ENCODE measurements at regions not wholly inside any gene's neighbourhood (a gene's known extent, or its start where the extent isn't known, plus 50 kb on each side); places are given as distances from the start of the nearest gene placed in this dataset.

DNA sequence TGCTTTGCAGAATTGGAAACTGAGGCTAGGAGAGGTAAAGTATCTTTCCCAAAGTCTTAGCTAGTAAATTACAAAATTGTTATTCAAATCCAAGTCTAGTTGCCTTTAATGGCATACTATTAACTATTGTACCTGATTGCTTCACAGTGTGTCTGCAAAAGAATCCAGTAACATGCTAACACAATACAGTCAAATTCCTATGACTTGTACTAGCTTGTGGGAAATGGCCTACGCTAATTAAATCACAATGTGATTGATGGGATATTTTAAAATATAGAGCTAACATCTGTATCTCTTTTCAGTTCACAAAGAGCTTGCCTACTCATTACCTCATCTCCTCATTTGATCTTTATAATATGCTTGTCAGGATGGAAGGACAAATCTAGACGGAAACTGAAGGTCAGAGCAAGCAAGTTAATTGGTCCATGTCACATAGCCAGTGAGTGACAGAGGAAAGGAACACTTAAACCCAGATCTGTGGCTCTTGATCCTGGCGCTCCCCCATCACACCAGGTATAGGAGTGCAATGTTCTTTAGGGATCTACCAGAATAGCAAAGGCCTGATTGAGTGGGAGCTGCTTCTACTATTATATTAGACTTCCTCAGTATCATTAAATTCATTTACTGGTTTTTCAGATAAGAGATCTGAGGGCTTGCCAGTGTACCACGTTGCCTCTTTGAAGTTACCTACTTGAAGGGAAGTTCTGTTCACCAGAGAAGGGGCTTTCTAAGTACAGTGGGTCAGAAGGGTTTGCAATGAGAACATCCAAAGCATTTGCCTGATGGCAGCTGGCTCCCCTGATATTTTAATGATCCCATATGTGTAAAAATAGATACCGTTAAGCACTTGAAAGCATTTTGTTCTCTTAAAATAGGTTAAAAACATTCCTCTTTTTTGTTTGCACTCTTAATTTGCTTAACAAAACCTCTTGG, 213.6 kb upstream of the SESN3 start:
- Mint-ChIP-seq H3K36me3 (no peaks in the 10 kb centered on the region), H3K4me3 (no peak overlapping the region), H3K27ac (no peak overlapping the region), H3K27me3 (no peaks in the 10 kb centered on the region), H3K4me1 (peaks cover 7% of the 10 kb centered on the region), H3K9me3 (no peaks in the 10 kb centered on the region)
- ATAC-seq (ENCODE audit: low read depth) = no peak
- POLR2A ChIA-PET = interaction anchor here (1.0 kb wide), 1 partner anchor 12 kb away, joined by 3 read pairs; no protein-coding TSS in a partner anchor
- DNase-seq = no peak

DNA sequence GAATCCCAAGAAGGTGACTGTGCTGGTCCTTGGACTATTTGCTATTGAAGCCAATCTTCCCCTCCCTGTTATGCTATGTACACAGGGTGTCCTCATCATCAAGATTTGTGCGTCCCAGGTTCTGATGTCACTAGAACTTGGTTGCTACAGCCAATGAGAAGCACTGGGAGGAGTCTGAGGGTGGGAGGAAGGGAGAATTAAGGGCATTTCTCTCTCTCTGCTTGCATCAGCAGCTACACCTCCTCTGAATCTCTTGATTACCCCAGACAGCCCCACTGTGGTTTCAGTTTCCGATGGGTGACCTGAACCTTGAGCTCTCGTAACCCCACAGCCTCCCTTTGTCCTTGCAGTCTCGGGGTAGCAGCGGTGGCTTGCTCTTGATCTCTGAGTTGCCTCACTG, 212.4 kb upstream of the SESN3 start:
- POLR2A ChIA-PET = no interaction called here
- ATAC-seq (ENCODE audit: low read depth) = peak; percentile 75
- H3K4me3 Mint-ChIP-seq = no peak overlapping the region
- H3K36me3 Mint-ChIP-seq = no peaks in the 10 kb centered on the region
- peaks cover 7% of the 10 kb centered on the region for H3K4me1 Mint-ChIP-seq
- no peaks in the 10 kb centered on the region for H3K27me3 Mint-ChIP-seq
- H3K9me3 Mint-ChIP-seq = no peaks in the 10 kb centered on the region
- H3K27ac Mint-ChIP-seq = no peak overlapping the region
- DNase-seq = no peak

DNA sequence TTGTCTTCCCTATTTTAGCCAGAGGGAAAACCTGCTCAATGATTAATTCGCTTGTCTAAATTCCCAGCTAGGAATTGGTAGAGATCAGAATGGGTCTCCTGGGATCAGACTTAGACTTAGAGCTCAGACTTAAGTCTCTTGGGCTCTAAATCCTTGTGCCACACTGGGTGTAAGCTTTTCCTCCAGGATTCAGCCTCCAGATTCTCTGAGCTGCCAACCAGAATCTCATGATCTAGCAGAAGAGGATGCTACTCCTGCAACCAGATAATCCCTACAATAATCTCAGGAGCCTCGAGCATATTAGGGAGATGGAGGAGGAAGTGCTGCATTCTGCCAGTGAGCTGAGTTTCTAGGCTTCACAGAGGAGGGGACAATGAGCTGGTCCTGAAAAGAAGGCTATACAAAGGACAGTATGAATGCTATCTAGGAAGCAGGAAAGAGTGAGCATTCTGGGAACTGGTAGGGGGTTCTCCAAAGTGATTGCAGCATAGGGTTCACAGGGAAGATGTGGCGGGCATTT, 211.6 kb upstream of the SESN3 start:
- no peak overlapping the region for H3K4me3 Mint-ChIP-seq
- no peak overlapping the region for H3K27ac Mint-ChIP-seq
- DNase-seq (no peak), ATAC-seq (ENCODE audit: low read depth) (no peak)
- H3K4me1 Mint-ChIP-seq = peaks cover 7% of the 10 kb centered on the region
- no peaks in the 10 kb centered on the region for H3K27me3 Mint-ChIP-seq
- no peaks in the 10 kb centered on the region for H3K36me3 Mint-ChIP-seq
- no peaks in the 10 kb centered on the region for H3K9me3 Mint-ChIP-seq
- POLR2A ChIA-PET = no interaction called here

DNA sequence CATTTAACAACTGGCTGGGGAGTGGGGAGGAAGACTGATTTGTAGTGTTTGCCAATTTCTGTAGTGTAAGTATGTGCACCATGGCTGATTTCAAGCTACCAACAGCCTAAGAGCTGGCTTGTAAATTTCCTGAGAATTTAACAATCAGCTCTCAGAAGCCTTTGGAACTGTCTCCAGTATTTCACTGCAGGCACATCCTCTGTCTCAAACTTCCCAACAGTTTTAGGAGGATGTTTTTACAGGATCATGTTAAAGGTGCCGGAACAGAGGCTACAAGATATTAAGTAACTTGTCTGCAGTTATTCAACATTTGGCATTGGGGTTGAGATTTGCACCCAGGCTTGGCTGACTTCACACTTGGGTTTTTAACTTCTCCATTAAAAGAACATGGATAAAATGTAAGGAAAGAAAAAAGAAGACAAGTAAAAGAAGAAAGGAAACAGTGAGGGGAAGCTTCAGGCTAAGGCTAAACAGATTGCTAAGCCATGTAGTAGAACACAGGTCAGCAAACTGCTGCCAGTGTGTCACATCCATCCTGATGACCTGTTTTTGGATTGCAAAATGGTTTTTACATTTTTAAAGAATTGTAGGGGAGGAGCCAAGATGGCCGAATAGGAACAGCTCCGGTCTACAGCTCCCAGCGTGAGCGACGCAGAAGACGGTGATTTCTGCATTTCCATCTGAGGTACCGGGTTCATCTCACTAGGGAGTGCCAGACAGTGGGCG, 204.8 kb upstream of the SESN3 start:
- no peak for DNase-seq
- Mint-ChIP-seq H3K9me3 (peaks cover 6% of the 10 kb centered on the region), H3K27ac (peak overlapping the region; percentile 37), H3K27me3 (no peaks in the 10 kb centered on the region), H3K36me3 (peaks cover 8% of the 10 kb centered on the region), H3K4me3 (no peak overlapping the region), H3K4me1 (peaks cover 17% of the 10 kb centered on the region)
- ATAC-seq (ENCODE audit: low read depth) = no peak
- POLR2A ChIA-PET = no interaction called here

DNA sequence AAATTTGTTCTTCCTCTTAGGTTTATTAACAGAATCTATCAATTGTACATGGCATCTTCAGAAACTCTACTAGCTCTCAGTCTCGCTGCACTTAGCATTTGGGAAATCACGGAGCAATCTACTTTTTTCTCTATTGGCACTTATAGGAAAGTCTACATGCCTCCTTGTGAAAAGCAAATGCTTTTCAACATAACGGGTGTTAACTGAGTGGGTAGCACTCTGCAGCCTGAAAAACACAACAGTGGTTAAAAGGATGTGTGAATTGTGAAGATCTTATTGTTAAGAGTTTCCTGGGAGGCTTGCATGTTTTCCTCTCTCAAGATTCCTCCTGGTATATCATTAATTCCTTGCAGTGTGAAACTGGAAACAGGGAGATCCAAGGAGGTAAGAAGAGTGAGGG, 204.2 kb upstream of the SESN3 start:
- peaks cover 17% of the 10 kb centered on the region for H3K4me1 Mint-ChIP-seq
- peak overlapping the region; percentile 16 for H3K4me3 Mint-ChIP-seq
- H3K27ac Mint-ChIP-seq = peak overlapping the region; percentile 37
- H3K27me3 Mint-ChIP-seq = no peaks in the 10 kb centered on the region
- DNase-seq = no peak
- POLR2A ChIA-PET = no interaction called here
- peaks cover 6% of the 10 kb centered on the region for H3K9me3 Mint-ChIP-seq
- no peak for ATAC-seq (ENCODE audit: low read depth)
- H3K36me3 Mint-ChIP-seq = peaks cover 8% of the 10 kb centered on the region

DNA sequence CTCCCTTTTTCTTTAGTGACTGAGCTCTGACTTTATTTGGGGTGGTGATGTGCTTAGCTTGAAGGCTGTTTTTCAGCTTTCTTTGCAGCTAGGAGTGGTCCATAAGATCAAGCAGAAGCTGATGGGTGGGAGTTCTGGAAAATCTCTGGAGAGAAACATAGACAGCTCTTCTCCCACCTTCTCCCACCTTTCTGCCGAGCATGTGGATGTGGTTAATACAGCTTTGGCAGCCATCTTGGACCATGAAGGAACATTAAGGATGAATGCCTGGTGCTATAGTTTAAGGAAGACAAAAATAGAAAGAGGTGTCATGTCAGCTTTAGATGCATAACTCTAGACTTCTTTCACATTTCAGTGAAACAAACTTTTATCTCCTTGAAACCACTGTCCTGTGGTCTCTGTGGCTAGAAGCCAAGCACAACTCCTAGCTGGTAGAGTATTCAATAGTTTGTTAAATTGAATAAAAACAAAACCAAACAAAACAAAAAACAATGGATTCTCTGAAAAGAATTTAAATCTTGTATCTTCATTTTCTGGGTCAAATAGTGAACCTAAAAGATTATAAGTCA, 203.6 kb upstream of the SESN3 start:
- Mint-ChIP-seq H3K9me3 (peaks cover 6% of the 10 kb centered on the region), H3K36me3 (peaks cover 8% of the 10 kb centered on the region), H3K27ac (peak overlapping the region; percentile 50), H3K4me1 (peaks cover 17% of the 10 kb centered on the region), H3K27me3 (no peaks in the 10 kb centered on the region), H3K4me3 (peak overlapping the region; percentile 27)
- POLR2A ChIA-PET = no interaction called here
- DNase-seq = no peak
- peak; percentile 50 for ATAC-seq (ENCODE audit: low read depth)

DNA sequence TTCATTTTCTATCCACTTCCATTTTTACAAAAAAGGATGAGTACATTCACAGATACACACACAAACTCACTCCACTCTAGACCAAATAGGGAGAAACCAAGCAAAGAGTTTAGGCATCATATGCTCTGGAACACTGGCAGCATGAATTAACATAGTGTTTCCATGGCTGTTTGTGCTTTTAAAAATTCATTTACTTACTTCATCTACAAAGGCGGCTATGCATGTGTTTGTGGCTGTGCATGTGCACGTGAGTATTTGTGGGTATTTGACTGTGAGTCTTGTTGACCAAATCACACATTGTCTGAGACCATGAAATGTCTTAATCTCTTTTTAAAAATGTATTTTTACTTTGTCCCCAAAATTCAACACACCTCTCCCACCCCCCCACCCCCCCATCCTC, 203.0 kb upstream of the SESN3 start:
- Mint-ChIP-seq H3K9me3 (peaks cover 6% of the 10 kb centered on the region), H3K4me3 (no peak overlapping the region), H3K27ac (no peak overlapping the region), H3K27me3 (no peaks in the 10 kb centered on the region), H3K36me3 (peaks cover 8% of the 10 kb centered on the region), H3K4me1 (peaks cover 17% of the 10 kb centered on the region)
- POLR2A ChIA-PET = no interaction called here
- DNase-seq (no peak), ATAC-seq (ENCODE audit: low read depth) (no peak)

DNA sequence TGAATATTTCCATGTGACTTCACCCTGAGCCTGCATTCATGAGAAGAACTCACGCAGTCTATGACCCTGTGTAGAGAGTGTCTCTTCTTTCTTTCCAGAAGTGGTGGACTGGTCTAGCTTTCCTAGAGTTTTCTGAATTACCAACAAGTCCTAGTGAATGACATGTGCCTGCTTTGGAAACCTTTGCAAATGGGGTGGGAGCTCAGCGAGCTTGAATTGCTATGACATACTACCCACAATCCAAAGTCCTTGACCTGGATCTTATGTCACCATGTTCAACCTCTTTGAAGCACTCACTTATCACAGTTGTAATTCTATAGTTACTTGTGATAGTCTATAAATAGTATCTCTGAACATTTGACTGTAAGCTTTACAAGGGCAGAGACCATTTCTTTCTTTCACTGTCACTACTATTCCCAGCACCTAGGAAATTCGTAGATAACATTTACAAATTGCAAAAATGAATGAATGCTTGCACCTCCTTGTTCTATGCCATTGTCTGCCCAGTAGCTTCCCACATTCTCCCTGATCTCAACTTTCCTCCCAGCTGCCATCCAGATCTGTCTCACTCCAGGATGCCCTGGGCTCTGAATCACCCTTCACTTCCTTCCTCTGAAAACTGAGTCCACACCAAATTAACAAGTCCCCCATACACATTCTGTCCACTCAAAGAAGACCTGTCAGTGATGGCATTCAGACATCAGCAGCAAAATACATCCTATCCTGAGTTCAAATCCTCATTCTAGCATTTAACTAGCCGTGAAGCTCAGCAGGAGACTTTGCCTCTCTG, 201.9 kb upstream of the SESN3 start:
- POLR2A ChIA-PET = no interaction called here
- Mint-ChIP-seq H3K36me3 (peaks cover 8% of the 10 kb centered on the region), H3K27ac (no peak overlapping the region), H3K4me3 (no peak overlapping the region), H3K4me1 (peaks cover 17% of the 10 kb centered on the region), H3K9me3 (peaks cover 6% of the 10 kb centered on the region), H3K27me3 (peaks cover 6% of the 10 kb centered on the region)
- no peak for ATAC-seq (ENCODE audit: low read depth)
- DNase-seq = no peak

DNA sequence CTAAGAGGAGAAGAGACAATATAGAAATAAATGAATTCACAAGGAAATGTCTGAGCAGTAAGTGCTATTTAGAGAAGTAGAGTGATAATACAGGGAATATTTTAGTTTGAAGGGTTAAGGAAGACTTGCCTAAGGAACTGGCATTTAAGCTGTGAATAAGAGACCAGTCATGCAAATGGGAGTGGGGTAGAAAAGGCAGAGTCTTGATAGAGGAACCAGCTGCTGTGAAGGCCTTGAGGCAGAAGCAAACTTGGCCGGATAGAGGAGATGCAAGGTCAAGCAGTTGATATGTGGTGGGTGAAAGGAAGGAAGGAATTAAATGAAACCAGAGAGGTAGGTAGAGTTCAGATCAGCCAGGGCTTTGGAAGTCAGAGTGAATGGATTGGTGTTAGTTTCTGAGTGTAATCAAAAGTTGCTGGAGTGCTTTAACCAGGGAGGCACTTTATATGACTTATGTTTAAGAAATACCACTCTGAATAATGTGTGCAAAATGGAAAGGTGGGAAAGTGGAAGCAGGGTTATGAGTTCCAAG, 198.4 kb upstream of the SESN3 start:
- peaks cover 8% of the 10 kb centered on the region for H3K36me3 Mint-ChIP-seq
- peaks cover 2% of the 10 kb centered on the region for H3K9me3 Mint-ChIP-seq
- H3K4me3 Mint-ChIP-seq = no peak overlapping the region
- H3K27ac Mint-ChIP-seq = no peak overlapping the region
- no peak for ATAC-seq (ENCODE audit: low read depth)
- H3K27me3 Mint-ChIP-seq = peaks cover 17% of the 10 kb centered on the region
- DNase-seq = no peak
- POLR2A ChIA-PET = no interaction called here
- peaks cover 7% of the 10 kb centered on the region for H3K4me1 Mint-ChIP-seq

DNA sequence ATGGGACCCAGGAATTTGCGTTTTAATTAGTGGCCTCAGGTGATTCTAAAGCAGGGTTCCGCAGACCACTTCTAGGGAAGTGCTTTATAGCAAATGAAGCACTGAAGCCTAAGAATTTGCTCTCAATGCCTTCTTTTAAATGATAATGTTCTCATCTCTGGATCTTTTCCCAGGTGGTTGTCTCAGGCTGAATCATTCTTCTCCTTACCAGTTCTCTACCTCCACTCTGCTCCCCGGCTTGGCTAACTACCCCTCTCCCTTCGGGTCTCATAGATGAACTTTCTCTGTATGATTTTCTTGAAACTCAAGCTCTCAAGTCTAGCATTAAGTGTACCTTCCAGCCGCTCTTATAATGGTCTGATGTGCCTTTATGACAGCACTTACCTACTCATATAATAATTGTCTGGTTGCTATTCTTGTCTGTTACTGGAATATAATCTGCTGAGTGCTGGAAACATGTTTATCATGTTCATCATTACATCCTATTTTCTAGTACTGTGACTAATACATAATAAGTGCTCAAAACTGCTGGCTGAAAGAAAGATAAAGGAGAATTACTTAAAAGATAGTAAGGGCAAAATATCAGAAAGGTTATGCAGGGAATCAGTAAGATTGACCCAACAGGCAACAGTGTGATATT, 195.9 kb upstream of the SESN3 start:
- POLR2A ChIA-PET = no interaction called here
- no peaks in the 10 kb centered on the region for H3K4me1 Mint-ChIP-seq
- H3K27ac Mint-ChIP-seq = no peak overlapping the region
- ATAC-seq (ENCODE audit: low read depth) (no peak), DNase-seq (no peak)
- H3K36me3 Mint-ChIP-seq = peaks cover 3% of the 10 kb centered on the region
- H3K4me3 Mint-ChIP-seq = no peak overlapping the region
- H3K9me3 Mint-ChIP-seq = no peaks in the 10 kb centered on the region
- H3K27me3 Mint-ChIP-seq = peaks cover 20% of the 10 kb centered on the region

DNA sequence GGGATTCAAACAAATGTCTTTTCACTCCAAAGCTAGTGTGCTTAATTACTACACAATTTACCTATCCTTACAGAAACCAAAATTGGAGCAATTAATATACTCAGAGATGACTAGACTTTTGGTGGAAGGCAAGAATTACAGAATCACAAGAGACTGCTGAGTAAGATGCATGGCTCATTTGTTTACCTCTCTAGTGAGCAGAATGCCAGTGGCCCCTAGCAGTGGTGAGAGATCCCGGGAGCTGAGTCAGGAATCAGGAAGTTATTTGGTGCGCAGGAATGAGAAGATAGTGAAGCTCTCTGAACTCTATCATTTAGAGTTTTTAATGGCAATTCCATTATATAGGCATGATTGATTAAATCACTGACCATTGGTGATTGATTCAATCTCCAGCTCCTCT, 188.9 kb upstream of the SESN3 start:
- Mint-ChIP-seq H3K4me1 (peaks cover 4% of the 10 kb centered on the region), H3K9me3 (no peaks in the 10 kb centered on the region), H3K4me3 (no peak overlapping the region), H3K36me3 (no peaks in the 10 kb centered on the region), H3K27me3 (peaks cover 3% of the 10 kb centered on the region), H3K27ac (no peak overlapping the region)
- no peak for DNase-seq
- ATAC-seq (ENCODE audit: low read depth) = no peak
- POLR2A ChIA-PET = no interaction called here

DNA sequence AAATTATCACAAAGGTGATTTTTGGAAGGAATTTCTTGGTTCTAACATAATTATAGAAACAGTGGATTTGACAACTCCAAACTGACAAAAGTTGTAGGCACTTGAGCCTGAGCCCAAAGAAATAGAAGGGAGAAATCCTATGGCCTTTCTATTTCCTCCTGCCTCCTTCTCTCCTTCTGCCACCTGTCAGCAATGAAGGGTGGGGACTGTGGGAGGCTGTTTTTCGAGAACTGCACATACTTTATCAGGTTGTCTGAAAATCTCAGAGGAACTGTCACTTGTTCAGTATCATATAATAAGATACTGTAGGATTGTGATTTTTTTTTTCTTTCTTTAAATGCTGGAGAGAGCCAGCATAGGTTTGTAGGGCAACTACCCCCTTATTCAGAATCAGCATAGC, 187.9 kb upstream of the SESN3 start:
- H3K27me3 Mint-ChIP-seq = peaks cover 3% of the 10 kb centered on the region
- no peak overlapping the region for H3K4me3 Mint-ChIP-seq
- ATAC-seq (ENCODE audit: low read depth) (no peak), DNase-seq (no peak)
- peaks cover 2% of the 10 kb centered on the region for H3K9me3 Mint-ChIP-seq
- POLR2A ChIA-PET = no interaction called here
- peaks cover 4% of the 10 kb centered on the region for H3K4me1 Mint-ChIP-seq
- no peak overlapping the region for H3K27ac Mint-ChIP-seq
- no peaks in the 10 kb centered on the region for H3K36me3 Mint-ChIP-seq
